GM06990 (cell line): ENCODE measurements at regions not wholly inside any gene's neighbourhood (a gene's known extent, or its start where the extent isn't known, plus 50 kb on each side); places are given as distances from the start of the nearest gene placed in this dataset.

Experiments used
- DNase-seq: peaks from one replicate; pipeline ENCODE4 v3.0.0-alpha.2; 2011; ENCODE audit not compliant: insufficient read length; ENCODE audit errors: extremely low read depth
- H3K27me3 ChIP-seq: replicated peaks from 2 replicates; pipeline ENCODE4 v1.6.0; 2011; ENCODE audit warnings: low read length; ENCODE audit not compliant: control insufficient read depth, insufficient read depth
- H3K36me3 ChIP-seq: 2 replicates; pipeline ENCODE4 v1.5.1; 2011; ENCODE audit warnings: low read length; ENCODE audit not compliant: control insufficient read depth, insufficient read depth
- H3K4me3 ChIP-seq: replicated peaks from 2 replicates; pipeline ENCODE4 v1.5.1; 2011; ENCODE audit warnings: low read depth, mild to moderate bottlenecking, control low read depth, low read length
- TF ChIP-seq, protein P1 (sequence below): IDR thresholded peaks from 2 replicates; pipeline ENCODE4 v1.5.1; 2011; ENCODE audit warnings: low read length, control low read depth, mild to moderate bottlenecking, inconsistent platforms; ENCODE audit not compliant: insufficient read depth, poor library complexity, severe bottlenecking

DNA sequence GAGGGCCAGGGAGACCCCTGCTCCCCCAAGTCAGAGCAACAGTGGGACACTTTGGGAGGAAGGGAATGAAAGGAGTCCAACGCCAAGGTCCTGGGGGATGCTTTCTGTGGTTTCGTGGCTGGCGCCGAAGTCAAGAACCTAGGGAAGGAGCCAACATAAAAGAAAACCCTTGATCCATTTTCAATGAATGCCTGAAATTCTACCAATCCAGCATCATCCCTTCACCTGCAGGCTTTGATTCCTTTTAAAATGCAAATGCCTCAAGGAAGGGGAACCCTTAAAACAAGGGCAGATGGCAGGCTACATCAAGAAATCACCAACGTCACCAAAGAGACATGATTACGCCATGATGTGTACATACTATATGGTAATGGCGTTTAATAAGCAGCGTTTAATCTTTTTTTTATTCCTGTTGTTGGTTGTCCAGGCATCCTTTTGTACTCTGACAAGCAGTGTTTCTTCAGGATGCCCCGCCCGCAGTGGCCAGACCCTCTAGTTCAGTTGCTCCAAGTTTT, 123.3 kb upstream of the SLC1A4 start:
- H3K4me3 ChIP-seq = no peak overlapping the region
- TF ChIP-seq, protein P1, sequence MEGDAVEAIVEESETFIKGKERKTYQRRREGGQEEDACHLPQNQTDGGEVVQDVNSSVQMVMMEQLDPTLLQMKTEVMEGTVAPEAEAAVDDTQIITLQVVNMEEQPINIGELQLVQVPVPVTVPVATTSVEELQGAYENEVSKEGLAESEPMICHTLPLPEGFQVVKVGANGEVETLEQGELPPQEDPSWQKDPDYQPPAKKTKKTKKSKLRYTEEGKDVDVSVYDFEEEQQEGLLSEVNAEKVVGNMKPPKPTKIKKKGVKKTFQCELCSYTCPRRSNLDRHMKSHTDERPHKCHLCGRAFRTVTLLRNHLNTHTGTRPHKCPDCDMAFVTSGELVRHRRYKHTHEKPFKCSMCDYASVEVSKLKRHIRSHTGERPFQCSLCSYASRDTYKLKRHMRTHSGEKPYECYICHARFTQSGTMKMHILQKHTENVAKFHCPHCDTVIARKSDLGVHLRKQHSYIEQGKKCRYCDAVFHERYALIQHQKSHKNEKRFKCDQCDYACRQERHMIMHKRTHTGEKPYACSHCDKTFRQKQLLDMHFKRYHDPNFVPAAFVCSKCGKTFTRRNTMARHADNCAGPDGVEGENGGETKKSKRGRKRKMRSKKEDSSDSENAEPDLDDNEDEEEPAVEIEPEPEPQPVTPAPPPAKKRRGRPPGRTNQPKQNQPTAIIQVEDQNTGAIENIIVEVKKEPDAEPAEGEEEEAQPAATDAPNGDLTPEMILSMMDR = no peak
- DNase-seq = no peak

DNA sequence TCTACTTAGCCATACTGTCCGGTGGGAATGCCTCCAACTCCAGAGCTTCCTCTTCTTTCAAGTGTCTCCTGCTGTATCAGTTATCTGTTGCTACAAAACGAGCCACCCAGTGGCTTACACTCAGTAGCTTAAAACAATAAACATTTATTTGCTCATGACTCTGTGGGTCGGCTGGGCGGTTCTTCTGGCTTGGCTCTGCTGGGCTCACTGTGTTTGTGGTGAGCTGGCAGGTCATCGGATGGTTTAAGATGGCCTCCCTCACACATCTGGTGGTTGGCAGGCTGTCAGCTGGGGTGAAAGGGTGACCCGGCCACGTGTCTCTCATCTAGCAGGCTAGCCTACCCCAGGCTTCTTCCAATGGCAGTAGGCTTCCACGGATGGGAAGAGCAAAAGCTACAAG, 122.4 kb upstream of the SLC1A4 start:
- DNase-seq = no peak
- TF ChIP-seq, protein P1 = no peak
- H3K4me3 ChIP-seq = no peak overlapping the region
- no peaks in the 10 kb centered on the region for H3K36me3 ChIP-seq
- no peaks in the 10 kb centered on the region for H3K27me3 ChIP-seq

More for the DNA sequence above, 123.3 kb upstream of the SLC1A4 start:
- Histone ChIP-seq H3K36me3 (no peaks in the 10 kb centered on the region), H3K27me3 (no peaks in the 10 kb centered on the region)

DNA sequence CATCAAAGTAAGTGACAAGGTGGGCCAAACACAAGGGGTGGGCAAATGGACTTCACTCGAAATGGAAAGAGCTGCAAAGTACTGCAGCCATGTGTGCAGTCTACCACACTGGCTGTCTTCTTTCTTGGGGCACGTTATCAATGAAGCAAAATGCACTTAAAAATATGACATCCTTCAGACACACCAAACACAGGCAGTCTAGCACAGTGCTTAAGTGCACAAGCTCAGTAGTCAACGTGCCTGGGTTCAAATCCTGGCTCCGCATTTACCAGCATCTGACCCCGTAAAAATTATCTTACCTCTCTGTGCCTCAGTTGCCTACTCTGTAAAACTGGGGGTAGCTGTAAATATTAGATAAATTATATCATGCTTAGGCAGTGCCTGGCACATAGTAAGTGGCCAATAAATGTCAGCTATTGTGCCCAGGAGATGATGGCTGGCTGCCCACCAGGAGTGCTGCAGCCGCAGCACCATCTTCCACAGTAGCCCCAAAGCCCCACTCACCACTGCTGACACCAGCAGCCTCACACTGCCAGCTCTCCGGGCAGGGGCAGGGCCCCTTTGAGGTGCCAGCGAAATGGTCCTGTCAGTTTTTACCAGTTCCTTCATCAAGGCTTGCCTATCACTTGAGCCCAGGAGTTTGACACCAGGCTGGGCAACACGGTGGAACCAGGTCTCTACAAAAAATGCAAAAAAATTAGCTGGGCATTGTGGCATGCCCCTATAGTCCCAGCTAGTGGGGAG, 121.8 kb upstream of the SLC1A4 start:
- Histone ChIP-seq H3K27me3 (no peaks in the 10 kb centered on the region), H3K36me3 (no peaks in the 10 kb centered on the region), H3K4me3 (no peak overlapping the region)
- TF ChIP-seq, protein P1 = no peak
- DNase-seq = no peak

DNA sequence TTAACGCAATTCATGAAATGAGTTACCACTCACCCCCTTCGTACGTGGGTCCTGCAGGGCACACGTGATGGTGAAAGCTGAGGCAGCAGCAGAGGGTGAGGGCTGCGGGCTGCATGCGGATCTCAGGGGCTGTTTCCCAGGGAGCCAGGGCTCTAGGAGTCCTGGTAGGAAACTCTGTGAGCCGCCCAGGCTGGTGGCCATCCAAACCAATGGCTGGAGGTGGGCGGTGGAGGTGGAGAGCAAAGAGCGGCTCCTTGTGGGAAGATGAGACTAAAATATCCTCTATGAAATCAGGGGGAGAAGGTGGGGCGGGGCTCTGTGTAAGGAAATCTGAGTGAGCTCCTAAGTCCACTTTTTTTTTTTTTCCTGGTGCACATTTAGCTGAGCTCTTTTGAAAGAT, 120.1 kb upstream of the SLC1A4 start:
- no peaks in the 10 kb centered on the region for H3K36me3 ChIP-seq
- H3K27me3 ChIP-seq = no peaks in the 10 kb centered on the region
- H3K4me3 ChIP-seq = no peak overlapping the region
- no peak for DNase-seq
- TF ChIP-seq, protein P1 = no peak

DNA sequence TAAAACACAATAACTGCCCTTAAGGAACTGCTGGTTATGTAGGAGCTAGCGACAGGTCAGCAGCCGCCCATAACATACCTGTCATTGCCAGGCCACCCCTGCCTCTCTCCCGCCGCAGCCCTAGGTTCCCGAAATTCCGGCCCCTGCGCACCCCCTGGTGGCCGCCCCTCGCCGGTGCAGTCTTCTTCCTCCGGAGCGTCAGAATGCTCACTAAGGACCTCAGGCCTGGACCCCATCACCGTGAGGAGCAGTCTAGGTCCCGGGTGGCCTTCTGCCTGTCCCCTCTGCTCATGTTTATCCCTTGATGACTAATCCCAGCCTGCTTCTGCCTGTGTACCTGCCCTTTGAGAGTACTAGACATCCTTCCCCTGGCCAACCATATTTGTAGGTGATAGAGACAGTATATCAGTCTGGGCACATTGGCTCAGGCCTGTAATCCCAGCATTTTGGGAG, 115.7 kb upstream of the SLC1A4 start:
- TF ChIP-seq, protein P1 = peak; percentile 99
- no peaks in the 10 kb centered on the region for H3K36me3 ChIP-seq
- no peaks in the 10 kb centered on the region for H3K27me3 ChIP-seq
- H3K4me3 ChIP-seq = peak overlapping the region; percentile 31
- peak; percentile 85 for DNase-seq

DNA sequence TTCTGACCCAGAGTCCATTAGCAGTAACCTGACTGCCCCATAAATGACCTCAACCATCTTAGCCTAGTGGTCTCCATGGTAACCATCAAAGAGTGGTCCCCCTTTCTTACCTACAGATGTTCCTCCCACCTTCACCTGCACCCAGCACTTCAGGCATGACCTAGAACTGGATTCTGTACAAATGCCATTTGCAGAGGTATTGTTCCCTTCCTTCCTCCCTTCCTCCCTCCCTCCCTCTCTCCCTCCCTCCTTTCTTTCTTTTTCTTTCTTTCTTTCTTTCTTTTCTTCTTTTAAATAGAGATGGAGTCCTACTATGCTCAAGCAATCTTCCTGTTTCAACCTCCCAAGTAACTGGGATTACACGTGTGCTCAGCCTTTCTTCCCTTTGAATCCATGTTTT, 114.6 kb upstream of the SLC1A4 start:
- Histone ChIP-seq H3K27me3 (no peaks in the 10 kb centered on the region), H3K4me3 (no peak overlapping the region), H3K36me3 (no peaks in the 10 kb centered on the region)
- TF ChIP-seq, protein P1 = no peak
- DNase-seq = no peak
